Small intestine (tissue), 7 donors: ENCODE measurements at regions not wholly inside any gene's neighbourhood (a gene's known extent, or its start where the extent isn't known, plus 50 kb on each side); places are given as distances from the start of the nearest gene placed in this dataset.
A peak's percentile ranks its signal among the peaks of the same experiment; 100 is the strongest.

ENCODE experiments used
- DNase-seq, 2 donors: peaks; one replicate each; pipeline versions ENCODE4 v3.0.0 to v3.0.0-alpha.2; 2013
- FAIRE-seq: peaks from 2 replicates; lab custom pipeline; 2012; peaks lifted over from hg19 to GRCh38; lab: Jason Lieb, UNC
- H3K27ac ChIP-seq, 3 donors: one replicate each; pipeline ENCODE4 v1.5.1; 2013; ENCODE audit warnings: low read length in 2 of 3, mild to moderate bottlenecking in 2 of 3, control low read depth in 1 of 3, inconsistent platforms in 1 of 3, low read depth in 1 of 3, moderate library complexity in 1 of 3
- H3K27me3 ChIP-seq, 3 donors: one replicate each; pipeline ENCODE4 v1.6.1; 2013; ENCODE audit warnings: low read length in 3 of 3, inconsistent platforms in 1 of 3; ENCODE audit not compliant: control insufficient read depth in 3 of 3, insufficient read depth in 3 of 3
- H3K36me3 ChIP-seq, 3 donors: one replicate each; pipeline ENCODE4 v1.6.1; 2013; ENCODE audit warnings: low read length in 3 of 3, inconsistent platforms in 1 of 3, low read depth in 1 of 3, mild to moderate bottlenecking in 1 of 3, moderate library complexity in 1 of 3; ENCODE audit not compliant: control insufficient read depth in 3 of 3, insufficient read depth in 2 of 3
- H3K4me1 ChIP-seq, 3 donors: one replicate each; pipeline ENCODE4 v1.6.1; 2013; ENCODE audit warnings: low read length in 2 of 3, inconsistent platforms in 1 of 3, low read depth in 1 of 3, mild to moderate bottlenecking in 1 of 3, moderate library complexity in 1 of 3; ENCODE audit not compliant: control insufficient read depth in 3 of 3, insufficient read depth in 2 of 3
- H3K4me3 ChIP-seq, 3 donors: one replicate each; pipeline ENCODE4 v1.5.1; 2013; ENCODE audit warnings: low read length in 3 of 3, control low read depth in 1 of 3, inconsistent platforms in 1 of 3, low read depth in 1 of 3, mild to moderate bottlenecking in 1 of 3, moderate library complexity in 1 of 3
- H3K9me3 ChIP-seq, 2 donors: one replicate each; pipeline ENCODE4 v1.6.1; 2013; ENCODE audit warnings: low read depth in 1 of 2, low read length in 1 of 2; ENCODE audit not compliant: control insufficient read depth in 2 of 2, insufficient read depth in 1 of 2
- WGBS, 3 donors: extraction: QIAGEN DNeasy Blood & Tissue Kit; methylation state at CpG; one replicate each; pipeline ENCODE4 v1.1.7; 2013; 5-methylcytosine and 5-hydroxymethylcytosine counted together
- donor health status: healthy with polysubstance abuse.
- donor health status: control.
- donor health status: control.
- donor health status: Bipolar disorder and iron deficiency.
- donor health status: healthy.

- 64 to 81% (median 69%) methylated on average over 11 of the region's 11 CpGs for WGBS, 3 donors
- FAIRE-seq, result no peak
- Histone ChIP-seq H3K4me1 (no peaks in the 10 kb centered on the region), H3K36me3 (no peaks in the 10 kb centered on the region), H3K9me3 (peaks cover 0 to 24% of the 10 kb centered on the region in 2 donors), H3K27ac (no peak overlapping the region), H3K27me3 (no peaks in the 10 kb centered on the region), H3K4me3 (no peak overlapping the region)
- DNase-seq, result no peak
Observed at GRCh38 chr17:65365169-65365568, 196.3 kb downstream of the AXIN2 start.

GRCh38 chr17:65364438-65364837 lies 197.0 kb downstream of the AXIN2 start:
- Histone ChIP-seq H3K4me3 (no peak overlapping the region), H3K4me1 (no peaks in the 10 kb centered on the region), H3K36me3 (no peaks in the 10 kb centered on the region), H3K27ac (no peak overlapping the region), H3K27me3 (no peaks in the 10 kb centered on the region), H3K9me3 (peaks cover 0 to 21% of the 10 kb centered on the region in 2 donors)
- WGBS, 3 donors, result 82 to 92% (median 84%) methylated on average over 7 of the region's 7 CpGs
- DNase-seq (no peak), FAIRE-seq (no peak)

- Histone ChIP-seq H3K36me3 (no peaks in the 10 kb centered on the region), H3K9me3 (peaks cover 0 to 18% of the 10 kb centered on the region in 2 donors), H3K27ac (no peak overlapping the region), H3K27me3 (no peaks in the 10 kb centered on the region), H3K4me1 (no peaks in the 10 kb centered on the region), H3K4me3 (no peak overlapping the region)
- FAIRE-seq, result no peak
- no peak for DNase-seq
- 64 to 69% (median 66%) methylated on average over 2 of the region's 2 CpGs for WGBS, 3 donors
Observed at GRCh38 chr17:65362826-65363225, 198.6 kb downstream of the AXIN2 start.

GRCh38 chr17:65360961-65361552 lies 200.4 kb downstream of the AXIN2 start:
- no peak overlapping the region for H3K27ac ChIP-seq
- WGBS, 3 donors, result 45 to 68% (median 46%) methylated on average over 14 of the region's 14 CpGs
- FAIRE-seq, result no peak
- H3K9me3 ChIP-seq, result peaks cover 0 to 13% of the 10 kb centered on the region in 2 donors
- H3K36me3 ChIP-seq, result no peaks in the 10 kb centered on the region
- no peak for DNase-seq
- no peaks in the 10 kb centered on the region for H3K4me1 ChIP-seq
- H3K4me3 ChIP-seq, result no peak overlapping the region
- H3K27me3 ChIP-seq, result no peaks in the 10 kb centered on the region

GRCh38 chr17:65359016-65359415 lies 202.4 kb downstream of the AXIN2 start:
- DNase-seq, result no peak
- Histone ChIP-seq H3K4me1 (no peaks in the 10 kb centered on the region), H3K9me3 (peaks cover 0 to 1% of the 10 kb centered on the region in 2 donors), H3K4me3 (no peak overlapping the region), H3K36me3 (no peaks in the 10 kb centered on the region), H3K27me3 (no peaks in the 10 kb centered on the region), H3K27ac (no peak overlapping the region)
- no peak for FAIRE-seq
- 80 to 88% (median 85%) methylated on average over 3 of the region's 3 CpGs for WGBS, 3 donors

- no peak for FAIRE-seq
- Histone ChIP-seq H3K4me1 (no peaks in the 10 kb centered on the region), H3K27ac (no peak overlapping the region), H3K4me3 (no peak overlapping the region), H3K27me3 (no peaks in the 10 kb centered on the region), H3K9me3 (no peaks in the 10 kb centered on the region), H3K36me3 (no peaks in the 10 kb centered on the region)
- DNase-seq, result no peak
- 86 to 95% (median 87%) methylated on average over 5 of the region's 5 CpGs for WGBS, 3 donors
Observed at GRCh38 chr17:65356536-65356935, 204.9 kb downstream of the AXIN2 start.

- Histone ChIP-seq H3K36me3 (no peaks in the 10 kb centered on the region), H3K27ac (no peak overlapping the region), H3K4me3 (no peak overlapping the region), H3K9me3 (peaks cover 0 to under 1% of the 10 kb centered on the region in 2 donors), H3K27me3 (no peaks in the 10 kb centered on the region), H3K4me1 (no peaks in the 10 kb centered on the region)
- DNase-seq (no peak), FAIRE-seq (no peak)
- WGBS, 3 donors, result 50 to 63% (median 63%) methylated on average over 4 of the region's 4 CpGs
Observed at GRCh38 chr17:65355246-65355645, 206.2 kb downstream of the AXIN2 start.

- DNase-seq, result no peak
- no peaks in the 10 kb centered on the region for H3K36me3 ChIP-seq
- H3K27me3 ChIP-seq, result peaks cover 0 to 4% (median 0%) of the 10 kb centered on the region in 3 donors
- H3K4me1 ChIP-seq, result no peaks in the 10 kb centered on the region
- no peak overlapping the region for H3K4me3 ChIP-seq
- no peak for FAIRE-seq
- H3K27ac ChIP-seq, result no peak overlapping the region
- WGBS, 3 donors, result 72 to 88% (median 87%) methylated on average over 1 of the region's 1 CpG
- peaks cover 0 to 3% of the 10 kb centered on the region in 2 donors for H3K9me3 ChIP-seq
Observed at GRCh38 chr17:65349916-65350315, 211.5 kb downstream of the AXIN2 start.

GRCh38 chr17:65346166-65346565 lies 209.0 kb downstream of the RGS9 start:
- Histone ChIP-seq H3K4me3 (no peak overlapping the region), H3K9me3 (peaks cover 0 to 3% of the 10 kb centered on the region in 2 donors), H3K27ac (no peak overlapping the region), H3K27me3 (peaks cover 0 to 4% (median 0%) of the 10 kb centered on the region in 3 donors), H3K4me1 (no peaks in the 10 kb centered on the region), H3K36me3 (no peaks in the 10 kb centered on the region)
- whole genome bisulfite sequencing, 3 donors, result 60 to 71% (median 60%) methylated on average over 2 of the region's 2 CpGs
- FAIRE-seq (no peak), DNase-seq (peak in 1 of 2 donors; percentile 71)
